Type B pancreatic cell (in vitro differentiated cells): ENCODE measurements at regions not wholly inside any gene's neighbourhood (a gene's known extent, or its start where the extent isn't known, plus 50 kb on each side); places are given as distances from the start of the nearest gene placed in this dataset.

Experiments used
- DNase-seq: peaks from one replicate; pipeline ENCODE4 v3.0.0; 2021; ENCODE audit warnings: mixed read lengths; ENCODE audit not compliant: unreplicated experiment; ENCODE audit errors: extremely low spot score
- H3K27ac Mint-ChIP-seq: 2 replicates; pipeline ENCODE4 v1.8.0; 2021; ENCODE audit warnings: mild to moderate bottlenecking, mixed read lengths
- H3K27me3 Mint-ChIP-seq: 2 replicates; pipeline ENCODE4 v1.8.0; 2021; ENCODE audit warnings: mixed read lengths
- H3K36me3 Mint-ChIP-seq: 2 replicates; pipeline ENCODE4 v1.8.0; 2021; ENCODE audit warnings: mixed read lengths
- H3K4me1 Mint-ChIP-seq: one replicate; pipeline ENCODE4 v1.8.0; 2021; ENCODE audit warnings: mixed read lengths; ENCODE audit not compliant: unreplicated experiment
- H3K4me3 Mint-ChIP-seq: 2 replicates; pipeline ENCODE4 v1.8.0; 2021; ENCODE audit warnings: mild to moderate bottlenecking, mixed read lengths
- H3K9me3 Mint-ChIP-seq: 2 replicates; pipeline ENCODE4 v1.8.0; 2021; ENCODE audit warnings: mixed read lengths
- TF ChIP-seq, protein P1 (sequence below): fragments of 200-600 bp; sonication (generic); conservative IDR thresholded peaks from 2 replicates; pipeline ENCODE4 v1.5.0; 2021; ENCODE audit warnings: antibody characterized with exemption, mild to moderate bottlenecking

DNA sequence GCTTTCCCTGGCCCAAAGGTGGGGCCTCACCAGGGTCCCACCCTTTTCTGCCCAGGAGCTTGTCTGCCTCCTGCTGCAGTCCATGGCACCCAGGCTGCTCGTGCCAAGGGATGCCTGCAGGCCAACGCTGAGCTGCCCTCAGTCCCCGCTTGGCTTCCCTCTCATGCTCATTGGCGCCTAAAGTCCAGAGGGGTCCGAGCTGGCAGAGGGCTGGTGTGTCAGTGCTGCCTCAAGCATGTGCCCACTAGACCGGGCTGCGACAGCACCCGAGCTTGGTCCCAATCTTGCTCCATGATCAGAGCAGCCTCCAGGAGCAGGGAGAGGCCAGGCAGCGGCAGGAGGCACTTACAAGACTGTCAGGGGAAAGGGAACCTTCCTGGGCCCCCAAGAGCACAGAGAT, 287.0 kb downstream of the ICOS start:
- Mint-ChIP-seq H3K27me3 (peaks cover 2% of the 10 kb centered on the region), H3K4me3 (no peak overlapping the region), H3K9me3 (no peaks in the 10 kb centered on the region), H3K27ac (no peak overlapping the region), H3K4me1 (peaks cover 23% of the 10 kb centered on the region), H3K36me3 (no peaks in the 10 kb centered on the region)
- TF ChIP-seq, protein P1, sequence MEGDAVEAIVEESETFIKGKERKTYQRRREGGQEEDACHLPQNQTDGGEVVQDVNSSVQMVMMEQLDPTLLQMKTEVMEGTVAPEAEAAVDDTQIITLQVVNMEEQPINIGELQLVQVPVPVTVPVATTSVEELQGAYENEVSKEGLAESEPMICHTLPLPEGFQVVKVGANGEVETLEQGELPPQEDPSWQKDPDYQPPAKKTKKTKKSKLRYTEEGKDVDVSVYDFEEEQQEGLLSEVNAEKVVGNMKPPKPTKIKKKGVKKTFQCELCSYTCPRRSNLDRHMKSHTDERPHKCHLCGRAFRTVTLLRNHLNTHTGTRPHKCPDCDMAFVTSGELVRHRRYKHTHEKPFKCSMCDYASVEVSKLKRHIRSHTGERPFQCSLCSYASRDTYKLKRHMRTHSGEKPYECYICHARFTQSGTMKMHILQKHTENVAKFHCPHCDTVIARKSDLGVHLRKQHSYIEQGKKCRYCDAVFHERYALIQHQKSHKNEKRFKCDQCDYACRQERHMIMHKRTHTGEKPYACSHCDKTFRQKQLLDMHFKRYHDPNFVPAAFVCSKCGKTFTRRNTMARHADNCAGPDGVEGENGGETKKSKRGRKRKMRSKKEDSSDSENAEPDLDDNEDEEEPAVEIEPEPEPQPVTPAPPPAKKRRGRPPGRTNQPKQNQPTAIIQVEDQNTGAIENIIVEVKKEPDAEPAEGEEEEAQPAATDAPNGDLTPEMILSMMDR, result no peak
- no peak for DNase-seq

DNA sequence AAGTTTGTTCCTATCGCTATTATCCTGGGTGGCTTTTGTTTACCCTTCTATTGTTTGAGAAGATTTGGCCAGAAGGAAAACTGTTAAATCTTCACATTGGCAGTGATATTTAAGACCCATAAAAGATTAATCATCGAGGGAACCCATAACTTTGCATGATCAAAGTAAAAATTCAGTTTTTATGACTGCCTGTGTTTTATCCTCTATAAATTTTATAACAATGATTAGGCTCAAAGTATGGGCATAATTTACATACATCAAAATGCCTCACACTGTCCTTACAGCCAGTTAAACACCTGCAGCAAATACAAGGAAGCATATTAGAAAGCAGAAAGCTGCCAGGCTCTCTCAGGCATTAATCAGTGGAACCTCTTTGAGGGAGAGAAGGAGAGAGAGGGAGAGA, 289.1 kb downstream of the ICOS start:
- Mint-ChIP-seq H3K4me3 (no peak overlapping the region), H3K9me3 (no peaks in the 10 kb centered on the region)

DNA sequence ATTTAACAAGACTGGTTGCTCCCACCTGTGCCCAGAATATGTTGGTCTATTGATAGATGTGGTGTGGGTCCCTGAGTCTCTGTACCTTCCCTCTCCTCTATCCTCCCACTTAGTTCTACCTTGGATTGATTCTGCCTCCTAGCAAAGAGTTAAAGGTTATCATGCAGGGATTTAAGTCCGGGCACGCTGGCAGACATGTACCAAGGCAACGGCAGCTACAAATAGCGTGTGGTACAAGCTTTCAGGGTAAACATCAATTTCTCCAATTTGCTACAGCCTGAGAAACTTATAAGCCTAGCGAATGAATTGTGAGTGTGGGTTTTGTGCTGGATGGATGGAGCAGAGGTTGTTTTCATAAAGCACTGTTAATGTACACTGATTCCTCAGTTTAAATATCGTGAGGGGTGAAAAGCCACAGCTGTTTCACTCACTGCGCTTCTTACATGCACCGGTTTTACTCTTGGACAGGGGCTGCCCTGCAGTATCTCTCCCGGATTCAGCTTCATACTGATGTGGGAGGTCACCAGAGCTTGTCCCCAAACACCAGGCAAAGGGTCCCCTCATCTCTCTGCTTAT, 289.8 kb downstream of the ICOS start:
- no peak for DNase-seq
- H3K4me1 Mint-ChIP-seq, result peaks cover 29% of the 10 kb centered on the region
- H3K27me3 Mint-ChIP-seq, result peaks cover 2% of the 10 kb centered on the region

More for the DNA sequence above, 289.1 kb downstream of the ICOS start:
- Mint-ChIP-seq H3K27ac (no peak overlapping the region), H3K27me3 (peaks cover 2% of the 10 kb centered on the region), H3K4me1 (peaks cover 29% of the 10 kb centered on the region), H3K36me3 (no peaks in the 10 kb centered on the region)
- TF ChIP-seq, protein P1, result no peak
- DNase-seq, result no peak

DNA sequence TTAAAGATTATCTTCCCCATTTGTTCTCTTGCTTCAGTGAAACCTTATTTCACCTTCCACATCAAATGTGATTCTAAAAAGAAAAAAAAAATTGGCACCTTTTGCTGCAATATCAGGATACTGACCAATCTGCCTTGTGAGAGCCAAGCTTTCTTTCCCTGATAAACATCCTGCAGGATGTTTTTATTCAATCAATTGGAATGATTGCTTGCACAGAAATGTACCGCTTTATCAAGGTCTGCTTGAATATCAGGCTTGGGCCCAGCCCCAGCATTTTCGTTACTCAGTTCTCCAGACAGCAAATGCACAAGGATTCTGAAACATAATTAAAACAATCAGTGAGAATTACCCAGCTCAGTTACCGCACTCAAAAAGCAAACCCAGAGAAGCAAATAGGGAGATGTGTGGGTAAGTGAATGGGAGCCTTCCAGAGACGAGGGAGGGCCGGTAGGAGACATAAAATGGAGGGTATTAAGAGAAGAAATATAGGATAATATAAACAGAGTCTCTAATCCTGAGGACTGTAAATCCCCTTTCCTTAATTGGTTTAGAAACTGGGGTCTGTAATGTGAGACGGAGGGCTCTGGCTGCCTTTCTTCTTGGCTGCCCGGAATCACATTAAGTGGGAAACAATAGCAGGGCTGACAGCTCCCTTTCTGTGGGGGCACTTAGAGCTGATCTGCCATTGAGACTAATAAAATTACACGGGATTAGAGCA, 291.8 kb downstream of the ICOS start:
- H3K27me3 Mint-ChIP-seq, result peaks cover 2% of the 10 kb centered on the region
- H3K36me3 Mint-ChIP-seq, result no peaks in the 10 kb centered on the region
- H3K27ac Mint-ChIP-seq, result peak overlapping the region; percentile 68
- peak overlapping the region; percentile 32 for H3K4me3 Mint-ChIP-seq
- H3K4me1 Mint-ChIP-seq, result peaks cover 29% of the 10 kb centered on the region
- no peaks in the 10 kb centered on the region for H3K9me3 Mint-ChIP-seq
- TF ChIP-seq, protein P1, result no peak
- DNase-seq, result no peak

More for the DNA sequence above, 289.8 kb downstream of the ICOS start:
- no peak overlapping the region for H3K4me3 Mint-ChIP-seq
- no peaks in the 10 kb centered on the region for H3K36me3 Mint-ChIP-seq
- no peaks in the 10 kb centered on the region for H3K9me3 Mint-ChIP-seq
- TF ChIP-seq, protein P1, result no peak
- no peak overlapping the region for H3K27ac Mint-ChIP-seq

DNA sequence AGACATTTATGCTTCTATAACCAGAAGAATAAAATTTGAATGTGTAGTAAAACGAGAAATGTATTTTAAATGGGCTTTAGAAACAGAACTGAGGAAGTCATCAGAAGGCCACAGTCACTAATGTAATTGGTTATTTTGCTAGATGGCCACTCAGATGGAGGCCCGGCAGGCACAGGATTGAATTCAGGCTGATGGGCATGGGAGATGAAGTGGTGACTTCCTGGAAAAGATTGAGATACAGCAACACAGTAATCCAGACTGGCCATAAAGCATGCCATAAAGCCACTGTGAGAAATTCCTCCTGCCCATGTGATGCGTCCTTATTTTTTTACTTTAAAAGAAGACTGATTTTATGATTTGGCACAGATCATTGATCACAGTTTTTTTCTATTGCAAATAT, 297.7 kb downstream of the ICOS start:
- H3K27ac Mint-ChIP-seq, result no peak overlapping the region
- H3K36me3 Mint-ChIP-seq, result no peaks in the 10 kb centered on the region
- no peaks in the 10 kb centered on the region for H3K4me1 Mint-ChIP-seq
- TF ChIP-seq, protein P1, result no peak
- H3K4me3 Mint-ChIP-seq, result no peak overlapping the region
- H3K9me3 Mint-ChIP-seq, result no peaks in the 10 kb centered on the region
- no peak for DNase-seq
- H3K27me3 Mint-ChIP-seq, result no peaks in the 10 kb centered on the region
